Endothelial cell of umbilical vein (primary cell): ENCODE measurements at regions not wholly inside any gene's neighbourhood (a gene's known extent, or its start where the extent isn't known, plus 50 kb on each side); places are given as distances from the start of the nearest gene placed in this dataset.

Experiments
- CTCF ChIP-seq, 2 donors: IDR thresholded peaks; 1 replicate in 1 of 2; 2 replicates in 1 of 2; pipeline ENCODE4 v1.5.1; 2011; ENCODE audit warnings: low read length in 2 of 2, mild to moderate bottlenecking in 2 of 2, moderate library complexity in 2 of 2, control low read depth in 1 of 2, inconsistent platforms in 1 of 2, low read depth in 1 of 2; ENCODE audit not compliant: insufficient read depth in 1 of 2; ENCODE audit errors: extremely low read depth in 1 of 2
- EZH2 ChIP-seq: IDR thresholded peaks from 2 replicates; pipeline ENCODE4 v1.6.1; 2012; ENCODE audit warnings: borderline replicate concordance, low read depth, mild to moderate bottlenecking, moderate library complexity, low read length, inconsistent platforms; ENCODE audit not compliant: severe bottlenecking
- MAX ChIP-seq: IDR thresholded peaks from 2 replicates; pipeline ENCODE4 v1.6.1; 2011; ENCODE audit not compliant: insufficient read depth, insufficient read length
- MYC ChIP-seq: IDR thresholded peaks from one replicate; pipeline ENCODE4 v1.6.1; 2011; ENCODE audit warnings: mild to moderate bottlenecking, low read depth, low read length
- POLR2A ChIP-seq: IDR thresholded peaks from 2 replicates; pipeline ENCODE4 v1.6.1; 2012; ENCODE audit warnings: low read depth, mild to moderate bottlenecking, control low read depth, low read length
- POLR2AphosphoS5 ChIP-seq: IDR thresholded peaks from 2 replicates; pipeline ENCODE4 v1.6.1; 2012; ENCODE audit warnings: low read depth, mild to moderate bottlenecking, control low read depth, low read length, moderate library complexity; ENCODE audit not compliant: insufficient read depth

DNA sequence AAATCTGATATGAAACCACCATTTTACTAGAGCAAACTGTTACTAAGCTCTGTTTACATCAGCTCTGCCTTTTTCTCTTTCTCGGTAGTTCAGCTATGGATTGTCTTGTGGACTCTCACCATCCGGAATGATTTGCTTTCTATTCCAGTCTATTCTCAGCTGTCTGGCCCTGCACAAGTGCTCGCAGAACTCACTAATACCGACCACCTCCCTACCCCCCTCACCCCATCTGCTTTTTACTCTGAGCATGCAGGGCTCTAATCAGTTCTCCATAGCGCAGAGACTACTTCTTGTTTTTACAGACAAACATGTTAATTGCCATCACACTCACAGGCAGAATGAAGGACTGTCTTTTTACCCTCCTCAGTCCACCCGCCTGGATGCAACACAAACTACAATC is 180.7 kb upstream of the POU3F3 start:
- TF ChIP-seq POLR2AphosphoS5 = no peak
- TF ChIP-seq EZH2 = no peak
- no peak for TF ChIP-seq CTCF (IDR thresholded peaks at IDR 0.05; ENCODE audit: extremely low read depth in 1 of 2, insufficient read depth in 1 of 2, low read depth in 1 of 2, low read length in 2 of 2)
- TF ChIP-seq MYC = no peak
- TF ChIP-seq POLR2A = no peak
- no peak for TF ChIP-seq MAX
